ENCODE measurements at regions not wholly inside any gene's neighbourhood (a gene's known extent, or its start where the extent isn't known, plus 50 kb on each side); places are given as distances from the start of the nearest gene placed in this dataset.

- H3K79me2 ChIP-seq (ENCODE audit: control insufficient read depth, insufficient read depth, low read length), result no peaks in the 10 kb centered on the region
- BruUV-seq (replicated peaks), result no TSS peak
- no peak for ATAC-seq
- intact Hi-C loops (cut with micrococcal nuclease; ENCODE audit: unreplicated experiment) (no loop called here), in situ Hi-C loops (cut with MboI) (no loop called here)
- no peak overlapping the region for H3K4me3 ChIP-seq
- H3K9me3 ChIP-seq (replicated peaks; ENCODE audit: control insufficient read depth, insufficient read depth, low read length), result no peaks in the 10 kb centered on the region
- ChIA-PET POLR2A (no interaction called here), SMC1A (ENCODE audit: uncharacterized antibody, unreplicated experiment) (interaction anchor here (0.9 to 1.5 kb wide), 2 partner anchors 11 to 69 kb away, joined by 4 to 5 read pairs; no protein-coding TSS in a partner anchor), RAD21 (ENCODE audit: unreplicated experiment) (no interaction called here), CTCF (interaction anchor here (1.0 kb wide), 1 partner anchor 471 kb away, joined by 3 read pairs; no protein-coding TSS in a partner anchor)
- no peak for TF ChIP-seq ZNF592 (IDR thresholded peaks at IDR 0.05)
- TF ChIP-seq RCOR1 (conservative IDR thresholded peaks at IDR 0.05; ENCODE audit: low read depth, low read length), result no peak
- H4K20me1 ChIP-seq (ENCODE audit: control insufficient read depth, insufficient read depth), result no peaks in the 10 kb centered on the region
- no peak overlapping the region for H3K9ac ChIP-seq (ENCODE audit: control insufficient read depth, insufficient read depth, low read length)
- FAIRE-seq, result no peak
- WGBS (ENCODE audit: insufficient coverage, insufficient replicate concordance, low lambda C conversion rate, missing lambda C conversion rate), result 18% methylated on average over 2 of the region's 2 CpGs
- no peak overlapping the region for H3K27ac ChIP-seq (ENCODE audit: control insufficient read depth, insufficient read depth)
- H3K4me2 ChIP-seq (ENCODE audit: control insufficient read depth, insufficient read depth), result no peak overlapping the region
- no peaks in the 10 kb centered on the region for H3K36me3 ChIP-seq (ENCODE audit: control insufficient read depth in 2 of 2, insufficient read depth in 2 of 2, low read length in 1 of 2)
- peaks cover 0 to 9% of the 10 kb centered on the region in 2 experiments; a peak in 1 of 4 replicates for H3K27me3 ChIP-seq (replicated peaks in 1 of 2; ENCODE audit: control insufficient read depth in 2 of 2, insufficient read depth in 2 of 2, low read length in 1 of 2)
- no peaks in the 10 kb centered on the region for H3K4me1 ChIP-seq (ENCODE audit: control insufficient read depth, insufficient read depth, low read length)
- no peak for DNase-seq (ENCODE audit: low read depth, low spot score)
- H2AFZ ChIP-seq (ENCODE audit: control insufficient read depth, low read depth, low read length), result no peak overlapping the region
These were observed 464.3 kb downstream of the GADD45G start for GRCh38 chr9:90069085-90069484.

- H2AFZ ChIP-seq (ENCODE audit: control insufficient read depth, low read depth, low read length), result no peak overlapping the region
- H3K9ac ChIP-seq (ENCODE audit: control insufficient read depth, insufficient read depth, low read length), result no peak overlapping the region
- FAIRE-seq, result no peak
- CTCF ChIA-PET, result interaction anchor here (0.6 to 1.0 kb wide), 3 partner anchors 15 to 527 kb away, joined by 3 read pairs; no protein-coding TSS in a partner anchor
- H3K4me3 ChIP-seq, result no peak overlapping the region
- no peaks in the 10 kb centered on the region for H3K36me3 ChIP-seq (ENCODE audit: control insufficient read depth in 2 of 2, insufficient read depth in 2 of 2, low read length in 1 of 2)
- 18% methylated on average over 5 of the region's 5 CpGs for WGBS (ENCODE audit: insufficient coverage, insufficient replicate concordance, low lambda C conversion rate, missing lambda C conversion rate)
- in situ Hi-C loops (cut with MboI), result no loop called here
- H4K20me1 ChIP-seq (ENCODE audit: control insufficient read depth, insufficient read depth), result no peaks in the 10 kb centered on the region
- no peak for ATAC-seq
- H3K27me3 ChIP-seq (replicated peaks in 1 of 2; ENCODE audit: control insufficient read depth in 2 of 2, insufficient read depth in 2 of 2, low read length in 1 of 2), result peaks cover 0 to 9% of the 10 kb centered on the region in 2 experiments; a peak in 1 of 4 replicates
- intact Hi-C loops (cut with micrococcal nuclease; ENCODE audit: unreplicated experiment), result no loop called here
- POLR2A ChIA-PET, result no interaction called here
- H3K4me1 ChIP-seq (ENCODE audit: control insufficient read depth, insufficient read depth, low read length), result no peaks in the 10 kb centered on the region
- H3K9me3 ChIP-seq (replicated peaks; ENCODE audit: control insufficient read depth, insufficient read depth, low read length), result no peaks in the 10 kb centered on the region
- no peak for DNase-seq (ENCODE audit: low read depth, low spot score)
- BruUV-seq (replicated peaks), result no TSS peak
- SMC1A ChIA-PET (ENCODE audit: uncharacterized antibody, unreplicated experiment), result no interaction called here
- H3K79me2 ChIP-seq (ENCODE audit: control insufficient read depth, insufficient read depth, low read length), result no peaks in the 10 kb centered on the region
- no peak overlapping the region for H3K27ac ChIP-seq (ENCODE audit: control insufficient read depth, insufficient read depth)
- no peak overlapping the region for H3K4me2 ChIP-seq (ENCODE audit: control insufficient read depth, insufficient read depth)
- RAD21 ChIA-PET (ENCODE audit: unreplicated experiment), result no interaction called here
- TF ChIP-seq IRF5 (IDR thresholded peaks at IDR 0.05; ENCODE audit: borderline replicate concordance) (no peak), IKZF1 (conservative IDR thresholded peaks at IDR 0.05) (no peak), IRF4 (IDR thresholded peaks at IDR 0.05; ENCODE audit: low read depth, low read length) (no peak), SMAD5 (IDR thresholded peaks at IDR 0.05; ENCODE audit: low read depth) (no peak), ZNF217 (IDR thresholded peaks at IDR 0.05) (no peak), MEF2B (IDR thresholded peaks at IDR 0.05; ENCODE audit: partially characterized antibody, poor library complexity, severe bottlenecking) (no peak), EP300 (IDR thresholded peaks at IDR 0.05; ENCODE audit: borderline replicate concordance in 1 of 2, control insufficient read depth in 1 of 2, low read depth in 2 of 2, low read length in 2 of 2) (no peak), ATF2 (IDR thresholded peaks at IDR 0.05; ENCODE audit: low read length) (no peak), NFYA (IDR thresholded peaks at IDR 0.05; ENCODE audit: borderline replicate concordance, low read depth, low read length) (no peak)
These were observed 465.2 kb downstream of the GADD45G start for GRCh38 chr9:90070056-90070455.
